GM12873 (cell line): ENCODE measurements at regions not wholly inside any gene's neighbourhood (a gene's known extent, or its start where the extent isn't known, plus 50 kb on each side); places are given as distances from the start of the nearest gene placed in this dataset.

ENCODE experiments used
- CTCF ChIP-seq: IDR thresholded peaks from 2 replicates; pipeline ENCODE4 v1.5.1; 2012; ENCODE audit warnings: low read depth, mild to moderate bottlenecking, moderate library complexity, low read length, control low read depth; ENCODE audit not compliant: insufficient read depth; ENCODE audit errors: missing control alignments

- TF ChIP-seq CTCF, result no peak
These were observed 95.8 kb downstream of the ADRA2C start for GRCh38 chr4:3861720-3862639.

- TF ChIP-seq CTCF, result no peak
These were observed 96.6 kb downstream of the ADRA2C start for GRCh38 chr4:3862640-3863420.

DNA sequence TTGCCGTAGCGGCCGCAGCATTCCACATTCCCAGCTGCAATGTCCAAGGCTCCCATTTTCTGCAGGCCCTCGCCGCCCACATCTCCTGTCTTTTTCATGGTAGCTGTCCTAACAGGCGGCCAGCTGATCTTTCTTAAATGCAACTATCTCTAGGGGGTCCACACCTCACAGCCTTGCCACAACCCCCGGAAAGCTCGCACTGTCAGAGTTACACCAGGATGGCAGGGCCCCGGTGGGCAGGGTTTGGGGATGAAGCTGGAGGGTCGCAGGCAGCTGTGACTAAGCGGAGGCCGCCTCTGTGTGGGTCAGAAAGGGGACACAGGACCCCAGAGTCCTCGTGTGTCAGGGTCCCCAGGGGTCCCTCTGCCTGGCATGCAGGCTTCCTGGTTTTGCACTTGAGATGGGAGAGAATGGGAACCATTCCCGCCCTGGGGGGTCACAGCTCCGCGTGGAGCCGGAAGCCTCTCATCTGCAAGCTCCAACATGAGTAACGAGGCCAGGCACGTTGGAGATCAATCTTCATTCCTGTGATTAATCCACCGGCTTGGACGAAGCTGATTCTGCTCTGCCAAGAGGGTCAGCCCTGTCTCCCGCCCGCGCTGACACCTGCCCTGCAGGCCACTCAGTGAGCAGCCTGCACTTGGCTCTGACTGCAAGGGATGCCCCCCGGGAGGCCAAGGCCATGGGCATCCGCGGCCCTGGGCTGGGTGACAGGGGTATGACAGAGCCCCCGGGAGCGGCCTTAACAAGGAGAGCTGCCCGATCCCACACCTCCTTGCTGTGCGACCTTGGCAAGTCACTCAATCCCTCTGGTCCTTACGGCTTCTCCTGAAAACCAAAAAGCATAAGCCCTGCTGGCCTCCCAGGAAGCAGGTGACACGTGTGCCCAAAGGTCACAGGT, 97.9 kb downstream of the ADRA2C start:
- TF ChIP-seq CTCF, result no peak

- no peak for TF ChIP-seq CTCF
These were observed 98.8 kb downstream of the ADRA2C start for GRCh38 chr4:3864742-3865721.

GRCh38 chr4:3865986-3866812, 100.0 kb downstream of the ADRA2C start:
- TF ChIP-seq CTCF, result no peak

GRCh38 chr4:3866813-3867129, 100.6 kb downstream of the ADRA2C start:
- TF ChIP-seq CTCF, result no peak
